Fibroblast of peridontal ligament (primary cell): ENCODE measurements at regions not wholly inside any gene's neighbourhood (a gene's known extent, or its start where the extent isn't known, plus 50 kb on each side); places are given as distances from the start of the nearest gene placed in this dataset.

ENCODE experiments used
- DNase-seq: peaks from one replicate; pipeline ENCODE4 v3.0.0-alpha.2; 2010; ENCODE audit errors: extremely low read depth

- peak; percentile 100 for DNase-seq
Observed at GRCh38 chr10:4663162-4663992, 162.6 kb upstream of the AKR1E2 start.

- no peak for DNase-seq
Observed at GRCh38 chr10:4662576-4663161, 163.3 kb upstream of the AKR1E2 start.

GRCh38 chr10:4661511-4662255, 164.3 kb upstream of the AKR1E2 start:
- DNase-seq, result no peak

- DNase-seq, result no peak
Observed at GRCh38 chr10:4658777-4659176, 167.2 kb upstream of the AKR1E2 start.

- DNase-seq, result peak; percentile 83
Observed at GRCh38 chr10:4656576-4657194, 169.3 kb upstream of the AKR1E2 start.

- DNase-seq, result no peak
Observed at GRCh38 chr10:4655879-4656278, 170.1 kb upstream of the AKR1E2 start.

GRCh38 chr10:4655406-4655805, 170.6 kb upstream of the AKR1E2 start:
- no peak for DNase-seq

GRCh38 chr10:4654496-4654895, 171.5 kb upstream of the AKR1E2 start:
- DNase-seq, result no peak

GRCh38 chr10:4653160-4653559, 172.8 kb upstream of the AKR1E2 start:
- no peak for DNase-seq

GRCh38 chr10:4652111-4653010, 173.6 kb upstream of the AKR1E2 start:
- no peak for DNase-seq

- no peak for DNase-seq
Observed at GRCh38 chr10:4651404-4652037, 174.5 kb upstream of the AKR1E2 start.

- DNase-seq, result peak; percentile 85
Observed at GRCh38 chr10:4650582-4650981, 175.4 kb upstream of the AKR1E2 start.

GRCh38 chr10:4649886-4650508, 176.0 kb upstream of the AKR1E2 start:
- peak; percentile 71 for DNase-seq

- no peak for DNase-seq
Observed at GRCh38 chr10:4649471-4649870, 176.5 kb upstream of the AKR1E2 start.

GRCh38 chr10:4648999-4649398, 177.0 kb upstream of the AKR1E2 start:
- no peak for DNase-seq

GRCh38 chr10:4647109-4647785, 178.8 kb upstream of the AKR1E2 start:
- peak; percentile 64 for DNase-seq

GRCh38 chr10:4646547-4646946, 179.5 kb upstream of the AKR1E2 start:
- no peak for DNase-seq

- no peak for DNase-seq
Observed at GRCh38 chr10:4645836-4646235, 180.2 kb upstream of the AKR1E2 start.

- DNase-seq, result no peak
Observed at GRCh38 chr10:4643471-4643870, 182.5 kb upstream of the AKR1E2 start.

- DNase-seq, result no peak
Observed at GRCh38 chr10:4639960-4640359, 186.0 kb upstream of the AKR1E2 start.
